Left cardiac atrium (tissue), 4 donors: ENCODE measurements at regions not wholly inside any gene's neighbourhood (a gene's known extent, or its start where the extent isn't known, plus 50 kb on each side); places are given as distances from the start of the nearest gene placed in this dataset.
A peak's percentile ranks its signal among the peaks of the same experiment; 100 is the strongest.
"Not testable (repeated sequence)": the region's sequence is repeated elsewhere in the genome, so short reads cannot be mapped to it uniquely, and the experiment has no call there.

ENCODE experiments used
- ATAC-seq, 2 donors: fragments of 200-7000 bp; cut with Tn5 transposase; one replicate each; pipeline ENCODE4 v1.9.1; 2020; ENCODE audit warnings: mild to moderate bottlenecking in 2 of 2, moderate library complexity in 2 of 2
- DNase-seq: peaks from one replicate; pipeline ENCODE4 v3.0.0-alpha.2; 2020
- intact Hi-C, 2 donors: fragments of 100-400 bp; cut with DNase I; formaldehyde crosslinking; loops; one replicate each; pipeline versions ENCODE4 v1.14.1 to v1.15.1; 2022 to 2023
- donor health status: DM: no; HTN: yes; CAD: no.
- donor health status: DM: no; HTN: yes; CAD: no; lungs with severe emphysema.
- donor health status: DM: yes; HTN: yes; CAD: no.
- donor health status: Dilated cardiomyopathy.

- no peak for DNase-seq
- intact Hi-C loops = no loop called here
- ATAC-seq = no peak
These were observed 232.0 kb upstream of the GRIA1 start for GRCh38 chr5:153258469-153258868.

GRCh38 chr5:153267506-153267905 is 223.0 kb upstream of the GRIA1 start:
- intact Hi-C loops = no loop called here
- DNase-seq (no peak), ATAC-seq (peak in 1 of 2 donors; percentile 37)

- DNase-seq (no peak), ATAC-seq (no peak)
- intact Hi-C loops = no loop called here
These were observed 214.8 kb upstream of the GRIA1 start for GRCh38 chr5:153275695-153276094.

GRCh38 chr5:153276151-153276550 is 214.3 kb upstream of the GRIA1 start:
- peak; percentile 25 for DNase-seq
- ATAC-seq = no peak
- intact Hi-C loops = no loop called here

GRCh38 chr5:153296251-153296844 is 194.1 kb upstream of the GRIA1 start:
- ATAC-seq, intact Hi-C loops: not testable (repeated sequence)
- peak; percentile 18 for DNase-seq

GRCh38 chr5:153299891-153300290 is 190.6 kb upstream of the GRIA1 start:
- ATAC-seq (no peak), DNase-seq (no peak)
- intact Hi-C loops = no loop called here

GRCh38 chr5:153308282-153308681 is 182.2 kb upstream of the GRIA1 start:
- DNase-seq (no peak), ATAC-seq (no peak)
- intact Hi-C loops = no loop called here

GRCh38 chr5:153318556-153318955 is 171.9 kb upstream of the GRIA1 start:
- intact Hi-C loops = no loop called here
- ATAC-seq (no peak), DNase-seq (no peak)

GRCh38 chr5:153321478-153321877 is 169.0 kb upstream of the GRIA1 start:
- ATAC-seq (no peak), DNase-seq (no peak)
- intact Hi-C loops = no loop called here

- no peak for ATAC-seq
- DNase-seq = no peak
- intact Hi-C loops = no loop called here
These were observed 150.3 kb upstream of the GRIA1 start for GRCh38 chr5:153340139-153340538.

- no peak for DNase-seq
- intact Hi-C loops = no loop called here
- ATAC-seq = no peak
These were observed 149.7 kb upstream of the GRIA1 start for GRCh38 chr5:153340738-153341137.

- DNase-seq (no peak), ATAC-seq (no peak)
- intact Hi-C loops = no loop called here
These were observed 148.0 kb upstream of the GRIA1 start for GRCh38 chr5:153342487-153342886.

GRCh38 chr5:153347611-153348010 is 142.9 kb upstream of the GRIA1 start:
- intact Hi-C loops = no loop called here
- DNase-seq (no peak), ATAC-seq (no peak)

- ATAC-seq (no peak), DNase-seq (no peak)
- intact Hi-C loops = no loop called here
These were observed 140.1 kb upstream of the GRIA1 start for GRCh38 chr5:153350175-153350883.

GRCh38 chr5:153352685-153353219 is 137.7 kb upstream of the GRIA1 start:
- DNase-seq (no peak), ATAC-seq (no peak)
- intact Hi-C loops = no loop called here

- ATAC-seq = no peak
- DNase-seq = no peak
- intact Hi-C loops = no loop called here
These were observed 132.9 kb upstream of the GRIA1 start for GRCh38 chr5:153357493-153358112.

- DNase-seq (no peak), ATAC-seq (no peak)
- intact Hi-C loops = no loop called here
These were observed 132.0 kb upstream of the GRIA1 start for GRCh38 chr5:153358315-153358976.

- ATAC-seq (no peak), DNase-seq (no peak)
- intact Hi-C loops = no loop called here
These were observed 129.6 kb upstream of the GRIA1 start for GRCh38 chr5:153360860-153361259.

- no peak for DNase-seq
- intact Hi-C loops = no loop called here
- ATAC-seq = no peak
These were observed 128.6 kb upstream of the GRIA1 start for GRCh38 chr5:153361735-153362409.

- no peak for DNase-seq
- intact Hi-C loops = no loop called here
- no peak for ATAC-seq
These were observed 124.9 kb upstream of the GRIA1 start for GRCh38 chr5:153365547-153365946.
